ENCODE measurements at regions not wholly inside any gene's neighbourhood (a gene's known extent, or its start where the extent isn't known, plus 50 kb on each side); places are given as distances from the start of the nearest gene placed in this dataset.

GRCh38 chr1:217021400-217021799 lies 298.2 kb upstream of the ESRRG start:
- TF ChIP-seq CTCF (IDR thresholded peaks at IDR 0.05): no peak
- H3K27me3 ChIP-seq: no peaks in the 10 kb centered on the region

GRCh38 chr1:217019475-217019874 lies 296.2 kb upstream of the ESRRG start:
- no peak for TF ChIP-seq CTCF (IDR thresholded peaks at IDR 0.05)
- Histone ChIP-seq H3K27me3 (no peaks in the 10 kb centered on the region), H3K4me3 (ENCODE audit: low read depth in 1 of 2, low read length in 1 of 2) (no peak overlapping the region), H3K9me3 (no peaks in the 10 kb centered on the region), H3K27ac (no peak overlapping the region), H3K4me1 (ENCODE audit: control insufficient read depth in 1 of 2, insufficient read depth in 1 of 2, low read depth in 1 of 2, low read length in 1 of 2) (no peaks in the 10 kb centered on the region), H3K36me3 (no peaks in the 10 kb centered on the region)

More at GRCh38 chr1:217021400-217021799, 298.2 kb upstream of the ESRRG start:
- Histone ChIP-seq H3K4me1 (ENCODE audit: control insufficient read depth in 1 of 2, insufficient read depth in 1 of 2, low read depth in 1 of 2, low read length in 1 of 2) (no peaks in the 10 kb centered on the region), H3K9me3 (no peaks in the 10 kb centered on the region), H3K27ac (no peak overlapping the region), H3K36me3 (no peaks in the 10 kb centered on the region), H3K4me3 (ENCODE audit: low read depth in 1 of 2, low read length in 1 of 2) (no peak overlapping the region)

- Histone ChIP-seq H3K27ac (no peak overlapping the region), H3K9me3 (no peaks in the 10 kb centered on the region), H3K27me3 (no peaks in the 10 kb centered on the region), H3K4me1 (ENCODE audit: control insufficient read depth in 1 of 2, insufficient read depth in 1 of 2, low read depth in 1 of 2, low read length in 1 of 2) (no peaks in the 10 kb centered on the region), H3K4me3 (ENCODE audit: low read depth in 1 of 2, low read length in 1 of 2) (no peak overlapping the region), H3K36me3 (no peaks in the 10 kb centered on the region)
- TF ChIP-seq CTCF (IDR thresholded peaks at IDR 0.05): no peak
Observed at GRCh38 chr1:217018648-217019047, 295.4 kb upstream of the ESRRG start.

- Histone ChIP-seq H3K36me3 (no peaks in the 10 kb centered on the region), H3K4me1 (ENCODE audit: control insufficient read depth in 1 of 2, insufficient read depth in 1 of 2, low read depth in 1 of 2, low read length in 1 of 2) (no peaks in the 10 kb centered on the region), H3K27me3 (no peaks in the 10 kb centered on the region), H3K27ac (no peak overlapping the region), H3K9me3 (no peaks in the 10 kb centered on the region), H3K4me3 (ENCODE audit: low read depth in 1 of 2, low read length in 1 of 2) (no peak overlapping the region)
- no peak for TF ChIP-seq CTCF (IDR thresholded peaks at IDR 0.05)
Observed at GRCh38 chr1:217017165-217017564, 293.9 kb upstream of the ESRRG start.

GRCh38 chr1:217014066-217014465 lies 290.8 kb upstream of the ESRRG start:
- H3K36me3 ChIP-seq: no peaks in the 10 kb centered on the region
- H3K27me3 ChIP-seq: no peaks in the 10 kb centered on the region
- H3K4me1 ChIP-seq (ENCODE audit: control insufficient read depth in 1 of 2, insufficient read depth in 1 of 2, low read depth in 1 of 2, low read length in 1 of 2): no peaks in the 10 kb centered on the region
- H3K4me3 ChIP-seq (ENCODE audit: low read depth in 1 of 2, low read length in 1 of 2): no peak overlapping the region
- H3K9me3 ChIP-seq: no peaks in the 10 kb centered on the region
- H3K27ac ChIP-seq: no peak overlapping the region
- no peak for TF ChIP-seq CTCF (IDR thresholded peaks at IDR 0.05)

GRCh38 chr1:217012659-217013058 lies 289.4 kb upstream of the ESRRG start:
- Histone ChIP-seq H3K4me1 (ENCODE audit: control insufficient read depth in 1 of 2, insufficient read depth in 1 of 2, low read depth in 1 of 2, low read length in 1 of 2) (no peaks in the 10 kb centered on the region), H3K36me3 (no peaks in the 10 kb centered on the region), H3K4me3 (ENCODE audit: low read depth in 1 of 2, low read length in 1 of 2) (no peak overlapping the region), H3K27ac (no peak overlapping the region), H3K9me3 (no peaks in the 10 kb centered on the region), H3K27me3 (no peaks in the 10 kb centered on the region)
- no peak for TF ChIP-seq CTCF (IDR thresholded peaks at IDR 0.05)
